ENCODE measurements at regions not wholly inside any gene's neighbourhood (a gene's known extent, or its start where the extent isn't known, plus 50 kb on each side); places are given as distances from the start of the nearest gene placed in this dataset.
"Not testable (repeated sequence)": the region's sequence is repeated elsewhere in the genome, so short reads cannot be mapped to it uniquely, and the experiment has no call there.

- not testable (repeated sequence) for H3K4me2 ChIP-seq (ENCODE audit: low read length); H2AFZ ChIP-seq (ENCODE audit: low read depth, low read length); H3K36me3 ChIP-seq (ENCODE audit: insufficient read depth, low read length); H3K27me3 ChIP-seq (ENCODE audit: insufficient read depth, low read depth, low read length); H3K9me2 ChIP-seq (ENCODE audit: insufficient read depth, low read length); H3K4me3 ChIP-seq (ENCODE audit: low read length); H3K79me2 ChIP-seq (replicated peaks; ENCODE audit: insufficient read depth, low read length); H3K27ac ChIP-seq (ENCODE audit: low read length); H3K9me3 ChIP-seq (ENCODE audit: low read length); H3K9ac ChIP-seq (ENCODE audit: low read length); H3F3A ChIP-seq (ENCODE audit: insufficient read depth, low read length, poor library complexity, severe bottlenecking); H4K20me1 ChIP-seq (ENCODE audit: insufficient read depth)
These were observed 261.0 kb downstream of the SPRY1 start for GRCh38 chr4:123657606-123658005.

GRCh38 chr4:123659262-123659661, 262.7 kb downstream of the SPRY1 start:
- Histone ChIP-seq H3K36me3 (ENCODE audit: insufficient read depth, low read length) (no peaks in the 10 kb centered on the region), H3K27ac (ENCODE audit: low read length) (no peak overlapping the region), H3F3A (ENCODE audit: insufficient read depth, low read length, poor library complexity, severe bottlenecking) (no peaks in the 10 kb centered on the region), H2AFZ (ENCODE audit: low read depth, low read length) (no peak overlapping the region), H3K27me3 (ENCODE audit: insufficient read depth, low read depth, low read length) (no peaks in the 10 kb centered on the region), H4K20me1 (ENCODE audit: insufficient read depth) (no peaks in the 10 kb centered on the region), H3K79me2 (replicated peaks; ENCODE audit: insufficient read depth, low read length) (no peaks in the 10 kb centered on the region), H3K9me3 (ENCODE audit: low read length) (peaks cover 6% of the 10 kb centered on the region), H3K4me2 (ENCODE audit: low read length) (no peak overlapping the region), H3K9me2 (ENCODE audit: insufficient read depth, low read length) (no peaks in the 10 kb centered on the region), H3K9ac (ENCODE audit: low read length) (no peak overlapping the region), H3K4me3 (ENCODE audit: low read length) (no peak overlapping the region)
- no peak for TF ChIP-seq TAF1 (IDR thresholded peaks at IDR 0.05; ENCODE audit: low read depth)
- no peak for TF ChIP-seq CTCF (IDR thresholded peaks at IDR 0.05; ENCODE audit: poor library complexity, severe bottlenecking)
- no peak for TF ChIP-seq POLR2AphosphoS5 (IDR thresholded peaks at IDR 0.05)
- no peak for TF ChIP-seq MXI1 (conservative IDR thresholded peaks at IDR 0.05; ENCODE audit: poor library complexity, severe bottlenecking)
- TF ChIP-seq EZH2 (IDR thresholded peaks at IDR 0.05; ENCODE audit: borderline replicate concordance, insufficient read depth, low read length, poor library complexity, severe bottlenecking), result no peak
- TF ChIP-seq SMC3 (conservative IDR thresholded peaks at IDR 0.05; ENCODE audit: poor library complexity), result no peak
- TF ChIP-seq REST (IDR thresholded peaks at IDR 0.05; ENCODE audit: borderline replicate concordance), result no peak
- no peak for TF ChIP-seq EP300 (conservative IDR thresholded peaks at IDR 0.05; ENCODE audit: poor library complexity, severe bottlenecking)
- no peak for TF ChIP-seq RAD21 (conservative IDR thresholded peaks at IDR 0.05)

GRCh38 chr4:123659730-123660129, 263.1 kb downstream of the SPRY1 start:
- Histone ChIP-seq H3K27me3 (ENCODE audit: insufficient read depth, low read depth, low read length) (no peaks in the 10 kb centered on the region), H2AFZ (ENCODE audit: low read depth, low read length) (no peak overlapping the region), H3K4me2 (ENCODE audit: low read length) (no peak overlapping the region), H3K4me3 (ENCODE audit: low read length) (no peak overlapping the region), H3K9me3 (ENCODE audit: low read length) (peaks cover 6% of the 10 kb centered on the region), H3K27ac (ENCODE audit: low read length) (no peak overlapping the region), H3K9me2 (ENCODE audit: insufficient read depth, low read length) (no peaks in the 10 kb centered on the region), H3F3A (ENCODE audit: insufficient read depth, low read length, poor library complexity, severe bottlenecking) (no peaks in the 10 kb centered on the region), H3K36me3 (ENCODE audit: insufficient read depth, low read length) (no peaks in the 10 kb centered on the region), H3K9ac (ENCODE audit: low read length) (no peak overlapping the region), H4K20me1 (ENCODE audit: insufficient read depth) (no peaks in the 10 kb centered on the region), H3K79me2 (replicated peaks; ENCODE audit: insufficient read depth, low read length) (no peaks in the 10 kb centered on the region)
- TF ChIP-seq REST (IDR thresholded peaks at IDR 0.05; ENCODE audit: borderline replicate concordance), result no peak

Data from neural cell (in vitro differentiated cells).